H1 (cell line): ENCODE measurements at regions not wholly inside any gene's neighbourhood (a gene's known extent, or its start where the extent isn't known, plus 50 kb on each side); places are given as distances from the start of the nearest gene placed in this dataset.

ENCODE experiments used
- BACH1 ChIP-seq: IDR thresholded peaks from 2 replicates; pipeline ENCODE4 v1.6.1; 2012; ENCODE audit warnings: low read length, improper control_type of control experiment
- CHD7 ChIP-seq: fragments of 300-600 bp; sonication (generic); IDR thresholded peaks from 2 replicates; pipeline ENCODE4 v1.7.1; 2012; ENCODE audit warnings: low read length, moderate library complexity, mild to moderate bottlenecking, inconsistent platforms; ENCODE audit not compliant: insufficient replicate concordance
- HDAC6 ChIP-seq: IDR thresholded peaks from one replicate; pipeline ENCODE4 v1.7.1; 2012; ENCODE audit warnings: low read depth, mild to moderate bottlenecking, inconsistent platforms, low read length, moderate library complexity
- JUND ChIP-seq: IDR thresholded peaks from 2 replicates; pipeline ENCODE4 v1.6.1; 2011; ENCODE audit warnings: mild to moderate bottlenecking, improper control_type of control experiment, low read length
- KDM5A ChIP-seq: fragments of 200-600 bp; IDR thresholded peaks from 2 replicates; pipeline ENCODE4 v1.7.1; 2012; ENCODE audit warnings: mild to moderate bottlenecking, low read length, inconsistent platforms, mixed read lengths
- MAFK ChIP-seq: IDR thresholded peaks from 2 replicates; pipeline ENCODE4 v1.6.1; 2012; ENCODE audit warnings: low read depth, mild to moderate bottlenecking, improper control_type of control experiment, low read length
- MAX ChIP-seq: IDR thresholded peaks from 2 replicates; pipeline ENCODE4 v1.6.1; 2012; ENCODE audit warnings: inconsistent platforms
- RXRA ChIP-seq: IDR thresholded peaks from 2 replicates; pipeline ENCODE4 v1.6.1; 2011; ENCODE audit warnings: low read depth, mild to moderate bottlenecking, low read length, moderate library complexity; ENCODE audit not compliant: insufficient read depth

- TF ChIP-seq CHD7 (no peak), RXRA (no peak), JUND (no peak), HDAC6 (no peak), MAX (no peak), KDM5A (no peak), MAFK (no peak), BACH1 (no peak)
Observed at GRCh38 chr9:135328485-135329417, 150.8 kb upstream of the PPP1R26 start (continued).
